Activated CD8-positive, alpha-beta memory T cell treated with anti-CD3 and anti-CD28 coated beads, Interleukin-2, amount 50 U/mL, for 48 hours (primary cell): ENCODE measurements at regions not wholly inside any gene's neighbourhood (a gene's known extent, or its start where the extent isn't known, plus 50 kb on each side); places are given as distances from the start of the nearest gene placed in this dataset.
"Not testable (repeated sequence)": the region's sequence is repeated elsewhere in the genome, so short reads cannot be mapped to it uniquely, and the experiment has no call there.

Experiments used
- DNase-seq: peaks from one replicate; pipeline ENCODE4 v3.0.0-alpha.2; 2020

DNA sequence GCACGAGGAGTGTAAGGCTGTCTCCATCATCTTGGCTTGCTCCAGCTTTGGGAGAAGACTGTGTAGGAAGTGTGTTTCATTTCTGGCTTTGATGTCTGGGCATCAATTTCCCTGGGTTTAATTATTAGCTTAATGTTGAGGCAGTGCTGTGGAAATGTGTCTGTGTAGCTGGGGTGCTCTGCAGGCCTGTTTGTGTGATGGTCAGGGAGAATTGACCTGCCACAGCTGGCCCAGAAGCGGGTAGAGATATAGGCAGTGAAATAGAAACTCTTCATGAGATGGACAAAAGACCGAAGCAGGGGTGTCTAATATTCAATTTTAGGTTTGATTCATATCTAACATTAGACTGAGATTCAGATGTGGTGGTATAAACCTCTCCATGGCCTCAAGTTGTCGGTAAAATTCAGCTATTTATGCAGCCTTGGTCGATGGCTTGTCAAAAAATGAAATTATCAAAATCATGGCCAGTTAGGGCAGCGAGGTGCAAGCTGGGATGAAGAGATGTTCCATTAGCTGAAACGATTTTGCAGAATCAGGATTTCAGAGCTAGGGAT lies 95.3 kb upstream of the SNX9 start:
- no peak for DNase-seq

DNA sequence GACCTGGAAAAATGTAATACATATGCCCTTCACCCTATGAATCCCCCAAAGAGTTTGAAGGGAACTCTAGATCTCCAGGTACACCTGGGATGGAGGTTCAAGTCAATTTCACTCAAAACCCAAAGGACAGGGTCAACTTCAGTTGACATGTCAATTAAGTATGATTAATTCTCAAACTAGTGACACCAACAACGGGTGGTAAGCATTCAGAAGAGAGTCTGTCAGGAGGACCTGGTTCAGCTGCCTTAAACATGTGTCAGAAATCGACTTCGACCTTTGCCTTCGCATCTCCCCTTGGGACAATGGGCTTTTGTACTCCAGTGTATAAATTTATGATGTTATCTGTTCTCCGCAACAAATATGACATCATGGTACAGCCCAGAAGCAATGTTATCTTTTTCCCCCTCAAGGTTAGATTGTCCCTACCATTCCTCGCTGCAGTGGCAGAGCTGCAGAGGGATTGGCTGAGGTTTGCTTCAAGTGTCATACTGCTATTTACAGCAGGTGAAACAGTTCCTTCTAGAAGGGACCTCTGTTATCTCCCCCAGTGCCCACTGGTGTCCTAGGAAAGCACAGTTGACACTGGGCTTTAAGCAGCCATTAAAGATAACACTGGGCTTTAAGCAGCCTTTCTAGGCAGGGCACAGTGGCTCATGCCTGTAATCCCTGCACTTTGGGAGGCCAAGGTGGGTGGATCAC lies 94.7 kb upstream of the SNX9 start:
- no peak for DNase-seq

DNA sequence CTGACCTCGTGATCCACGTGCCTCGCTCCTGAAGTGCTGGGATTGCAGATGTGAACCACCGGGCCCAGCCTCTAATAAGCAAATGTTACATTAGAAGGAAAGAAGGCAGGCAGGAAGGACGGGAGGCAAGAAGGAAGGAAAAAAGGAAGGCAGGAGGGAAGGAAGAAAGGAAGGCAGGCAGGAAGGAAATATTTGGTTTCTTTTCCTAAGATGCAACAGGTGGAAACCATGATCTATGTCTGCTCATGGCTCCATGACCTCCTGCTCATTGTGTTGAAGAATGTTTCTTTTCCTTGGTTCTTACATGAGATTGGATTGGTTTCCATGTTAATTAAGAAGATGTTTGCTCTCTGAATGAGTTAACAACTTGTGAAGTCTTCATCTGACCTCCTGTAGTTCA lies 91.8 kb upstream of the SNX9 start:
- no peak for DNase-seq

DNA sequence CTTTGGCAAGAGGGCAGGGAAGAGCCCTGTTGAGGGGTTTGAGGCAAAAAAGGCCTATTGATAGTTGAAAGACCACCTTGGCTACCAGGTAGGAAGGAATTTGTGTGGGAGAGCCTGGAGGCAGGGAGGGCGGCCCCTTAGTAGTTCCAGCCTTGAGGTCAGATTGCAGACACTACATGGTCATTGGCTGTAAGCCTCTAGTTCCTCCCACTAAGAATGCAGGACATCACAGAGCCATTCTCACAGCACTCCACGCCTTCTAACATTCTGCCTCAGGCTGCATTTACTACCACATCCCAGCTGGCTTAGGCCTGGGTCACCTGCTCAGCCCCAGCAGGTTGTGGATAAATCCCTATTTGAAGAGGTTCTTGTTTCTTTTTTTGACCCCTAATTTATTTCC lies 91.0 kb upstream of the SNX9 start:
- DNase-seq, result no peak

DNA sequence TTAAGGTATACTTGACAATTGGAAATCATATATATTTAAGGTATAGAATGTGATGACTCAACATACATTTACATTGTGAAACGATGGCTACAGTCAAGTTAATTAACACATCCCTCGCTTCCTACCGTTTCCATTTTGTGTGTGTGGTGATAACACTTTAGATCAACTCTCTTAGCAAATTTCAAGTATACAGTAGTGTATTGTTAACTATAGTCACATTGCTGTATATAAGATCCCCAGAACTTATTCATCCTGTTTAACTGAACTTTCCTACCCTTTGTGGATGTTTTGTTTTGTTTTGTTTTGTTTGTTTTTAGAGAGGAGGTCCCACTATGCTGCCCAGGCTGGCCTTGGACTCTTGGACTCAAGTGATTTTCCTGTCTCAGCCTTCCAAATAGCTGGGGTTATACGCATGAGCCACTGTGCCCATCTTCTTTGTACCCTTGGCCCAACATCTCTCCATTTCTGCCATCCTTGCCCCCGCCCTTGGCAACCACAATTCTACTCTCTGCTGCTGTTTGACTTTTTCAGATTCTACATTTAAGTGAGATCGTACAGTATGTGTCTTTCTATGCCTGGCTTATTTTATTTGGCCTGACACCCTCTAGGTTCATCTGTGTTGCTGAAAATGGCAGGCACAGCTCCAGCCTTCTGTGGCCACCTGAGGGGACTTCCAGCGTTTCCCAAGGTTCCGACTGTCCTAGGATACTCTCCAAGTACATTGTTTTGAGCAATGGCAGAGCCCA lies 90.5 kb upstream of the SNX9 start:
- DNase-seq, result no peak

DNA sequence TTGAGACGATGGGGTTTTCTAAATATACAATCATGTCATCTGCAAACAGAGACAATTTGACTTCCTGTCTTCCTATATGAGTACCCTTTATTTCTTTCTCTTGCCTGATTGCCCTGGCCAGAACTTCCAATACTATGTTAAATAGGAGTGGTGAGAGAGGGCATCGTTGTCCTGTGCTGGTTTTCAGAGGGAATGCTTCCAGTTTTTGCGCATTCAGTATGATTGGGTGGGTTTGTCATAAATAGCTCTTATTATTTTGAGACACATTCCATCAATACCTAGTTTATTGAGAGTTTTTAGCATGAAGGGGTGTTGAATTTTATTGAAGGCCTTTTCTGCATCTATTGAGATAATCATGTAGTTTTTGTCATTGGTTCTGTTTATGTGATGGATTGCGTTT lies 86.5 kb upstream of the SNX9 start:
- not testable (repeated sequence) for DNase-seq

DNA sequence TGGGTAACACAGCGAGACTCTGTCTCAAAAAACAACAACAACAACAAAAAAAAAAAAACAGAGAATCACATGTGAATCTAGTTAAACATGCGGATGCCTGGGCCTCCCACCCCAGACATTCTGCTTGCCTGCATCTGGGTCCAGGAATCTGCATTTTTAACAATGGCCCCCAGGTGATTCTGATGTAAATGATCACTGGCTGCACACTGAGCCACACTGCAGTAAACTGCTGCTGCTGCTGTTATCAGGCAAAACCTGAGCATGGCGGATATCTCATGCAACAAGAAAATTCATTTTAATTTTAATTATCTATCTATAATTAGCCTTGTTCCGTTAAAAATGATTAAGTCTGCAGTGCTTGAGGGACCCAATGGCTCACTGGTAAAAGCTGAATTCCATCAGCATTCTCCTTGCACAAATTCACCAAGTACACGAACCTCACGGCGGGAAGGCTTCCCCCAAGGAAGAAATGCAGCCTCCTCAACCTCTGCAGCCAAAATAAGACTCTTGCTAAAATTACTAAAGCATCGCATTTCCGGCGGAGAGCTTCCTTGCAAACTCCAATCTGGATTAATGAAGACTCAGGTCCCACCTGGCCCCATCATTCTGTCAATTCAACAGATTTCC lies 81.6 kb upstream of the SNX9 start:
- DNase-seq, result no peak

DNA sequence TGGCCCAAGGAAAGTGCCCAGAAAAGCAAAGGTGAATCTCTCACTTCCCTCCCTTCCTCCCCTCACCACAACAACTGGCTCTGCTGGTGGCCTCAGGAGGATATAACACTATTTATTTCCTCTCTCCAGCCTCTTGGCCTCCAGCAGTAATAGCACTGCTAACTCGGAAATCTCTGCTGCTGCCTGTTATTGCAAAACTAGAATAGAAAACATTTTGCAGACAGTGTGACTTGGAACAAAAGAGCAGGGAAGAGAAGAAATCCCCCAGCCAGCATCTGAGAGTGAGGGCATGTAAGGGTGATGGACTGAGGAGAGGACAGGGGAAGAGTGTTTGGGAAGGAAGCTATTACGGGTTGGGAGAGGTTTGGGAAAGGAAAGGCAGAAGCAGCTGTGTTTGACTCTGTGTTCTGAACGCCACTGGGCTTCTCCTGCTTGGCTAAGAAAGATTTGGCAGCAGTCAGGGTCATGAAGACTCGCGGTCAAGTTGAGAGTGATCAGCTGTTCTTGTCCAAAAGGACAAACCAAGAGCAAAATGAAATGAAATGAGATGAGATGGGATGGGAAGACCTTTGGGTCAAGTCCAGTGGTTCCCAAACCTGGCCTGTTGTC lies 81.0 kb upstream of the SNX9 start:
- no peak for DNase-seq

DNA sequence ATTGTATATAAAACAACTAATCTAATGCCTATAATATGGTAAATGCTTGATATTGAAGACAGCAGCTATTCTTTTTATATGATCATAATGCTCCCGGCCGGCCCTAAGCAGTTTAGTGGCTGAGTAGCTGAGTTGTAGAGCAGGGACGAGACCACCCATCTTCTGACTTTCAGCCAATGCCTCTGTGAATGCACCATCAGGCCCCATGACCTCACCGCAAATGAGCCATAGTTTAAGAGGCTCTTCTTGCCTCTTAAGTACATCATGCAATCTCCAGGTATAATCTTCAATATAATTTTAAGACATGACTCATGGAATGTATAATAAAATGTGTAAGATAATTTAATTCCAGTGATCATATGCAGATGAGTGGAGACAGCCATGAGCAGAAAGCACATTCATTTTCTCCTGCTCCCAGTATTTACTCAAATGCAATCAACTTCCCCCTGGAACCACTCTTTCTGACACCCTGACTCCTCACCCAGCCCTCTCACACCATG lies 78.9 kb upstream of the SNX9 start:
- DNase-seq, result no peak

DNA sequence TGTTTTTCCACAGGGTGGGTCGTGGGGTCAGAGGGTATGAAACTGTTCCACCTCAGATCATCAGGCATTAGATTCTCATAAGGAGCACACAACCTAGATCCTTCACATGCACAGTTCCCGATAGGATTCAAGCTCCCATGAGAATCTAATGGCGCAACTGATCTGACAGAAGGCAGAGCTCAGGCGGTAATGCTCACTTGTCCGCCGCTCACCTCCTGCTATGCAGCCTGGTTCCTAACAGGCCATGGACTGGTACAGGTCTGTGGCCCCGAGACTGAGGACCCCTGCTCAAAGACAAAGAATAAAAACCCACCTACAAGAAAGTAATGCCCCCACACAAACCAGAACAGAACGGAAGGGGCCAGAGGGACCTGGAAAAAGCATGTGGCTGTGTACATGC lies 76.1 kb upstream of the SNX9 start:
- DNase-seq, result no peak

DNA sequence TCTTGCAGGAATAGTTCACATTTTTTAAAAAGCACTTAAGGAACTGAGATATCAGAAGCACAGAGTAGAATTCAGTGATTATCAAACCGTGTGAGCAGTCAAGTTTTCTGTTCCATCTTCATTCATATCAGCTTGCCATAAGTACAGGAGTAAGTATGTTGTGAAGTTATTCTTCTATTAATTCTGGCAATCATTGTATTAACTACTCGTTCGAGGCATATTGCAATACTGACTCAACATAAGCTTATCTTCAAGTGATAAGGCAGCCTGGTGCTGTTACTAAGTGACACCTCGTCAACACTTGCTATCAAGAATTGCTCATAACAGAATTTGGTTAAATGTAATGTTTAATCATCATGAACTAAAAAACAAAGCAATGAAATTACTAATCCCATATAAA lies 75.7 kb upstream of the SNX9 start:
- DNase-seq, result no peak

DNA sequence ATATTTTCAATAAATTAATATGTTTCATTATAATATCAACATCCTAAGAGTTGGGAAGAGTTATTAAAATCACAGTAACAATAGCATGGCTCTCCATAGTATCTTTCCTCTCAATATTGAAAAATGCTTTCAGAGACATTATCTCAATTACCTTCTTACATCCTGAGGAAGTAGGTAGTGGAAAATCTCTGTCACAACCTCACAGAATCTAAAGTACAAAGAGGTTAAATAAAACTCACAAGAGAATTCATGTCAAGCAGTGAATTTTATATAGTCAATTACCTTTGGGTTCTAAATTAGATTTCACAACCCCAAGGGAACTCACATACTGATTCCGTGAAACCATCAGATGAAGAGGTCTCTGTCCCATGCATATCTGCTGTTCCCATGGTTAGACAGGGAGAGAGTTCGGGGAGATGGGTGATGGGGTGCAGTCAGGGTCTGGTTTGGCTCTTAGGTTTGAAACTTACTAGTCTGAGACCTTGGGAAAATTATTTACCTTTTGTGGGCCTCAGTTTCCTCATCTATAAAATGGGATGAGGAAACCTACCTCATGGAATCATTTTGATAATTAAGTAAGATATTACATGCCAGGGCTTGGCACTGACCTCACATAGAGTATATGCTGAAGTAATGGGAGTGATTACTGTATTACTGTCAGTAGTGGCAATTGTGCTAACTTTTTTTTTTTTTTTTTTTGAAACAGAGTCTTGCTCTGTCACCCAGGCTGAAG lies 74.0 kb upstream of the SNX9 start:
- DNase-seq, result no peak

DNA sequence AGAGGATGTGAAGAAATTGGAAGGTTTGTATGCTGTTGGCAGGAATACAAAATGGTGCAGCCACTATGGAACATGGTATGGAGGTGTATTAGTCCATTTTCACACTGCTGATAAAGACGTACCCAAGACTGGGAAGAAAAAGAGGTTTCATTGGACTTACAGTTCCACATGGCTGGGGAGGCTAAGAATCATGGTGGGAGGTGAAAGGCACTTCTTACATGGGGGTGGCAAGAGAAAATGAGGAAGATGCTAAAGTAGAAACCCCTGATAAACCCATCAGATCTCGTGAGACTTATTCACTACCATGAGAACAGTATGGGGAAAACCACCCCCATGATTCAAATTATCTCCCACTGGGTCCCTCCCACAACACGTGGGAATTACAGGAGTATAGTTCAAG lies 72.1 kb upstream of the SNX9 start:
- DNase-seq, result not testable (repeated sequence)

DNA sequence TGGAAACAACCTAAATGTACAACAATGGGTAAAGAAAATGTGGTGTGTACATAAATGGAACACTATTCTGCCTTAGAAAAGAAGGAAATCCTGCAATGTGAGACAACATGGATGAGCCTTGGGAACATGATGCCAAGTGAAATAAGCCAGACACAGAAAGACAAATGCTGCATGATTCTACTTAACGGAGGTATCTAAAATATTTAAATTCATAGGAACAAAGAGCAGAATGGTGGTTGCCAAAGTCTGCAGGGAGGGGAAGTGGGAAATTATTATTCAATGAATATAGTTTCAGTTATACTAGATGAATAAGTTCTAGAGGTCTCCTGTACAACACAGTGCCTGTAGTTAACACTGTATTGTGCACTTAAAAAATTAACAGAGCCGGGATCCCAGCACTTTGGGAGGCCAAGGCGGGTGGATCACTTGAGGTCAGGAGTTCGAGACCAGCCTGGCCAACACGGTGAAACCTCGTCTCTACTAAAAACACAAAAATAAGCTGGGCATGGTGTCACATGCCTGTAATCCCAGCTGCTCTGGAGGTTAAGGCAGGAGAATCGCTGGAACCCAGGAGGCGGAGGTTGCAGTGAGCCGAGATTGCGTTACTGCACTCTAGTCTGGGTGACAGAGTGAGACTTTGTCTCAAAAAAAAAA lies 71.4 kb upstream of the SNX9 start:
- DNase-seq, result no peak

DNA sequence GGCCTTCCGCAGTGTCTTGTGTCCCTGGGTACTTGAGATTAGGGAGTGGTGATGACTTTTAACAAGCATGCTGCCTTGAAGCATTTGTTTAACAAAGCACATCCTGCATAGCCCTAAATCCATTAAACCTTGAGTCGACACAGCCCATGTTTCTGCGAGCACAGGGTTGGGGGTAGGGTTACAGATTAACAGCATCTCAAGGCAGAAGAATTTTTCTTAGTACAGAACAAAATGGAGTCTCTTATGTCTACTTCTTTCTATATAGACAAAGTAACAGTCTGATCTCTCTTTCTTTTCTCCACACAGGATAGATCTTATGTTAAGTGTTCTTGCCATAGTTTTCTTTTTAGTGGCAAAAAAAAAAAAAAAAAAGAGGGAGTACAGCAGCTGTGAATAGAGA lies 70.2 kb upstream of the SNX9 start:
- not testable (repeated sequence) for DNase-seq

DNA sequence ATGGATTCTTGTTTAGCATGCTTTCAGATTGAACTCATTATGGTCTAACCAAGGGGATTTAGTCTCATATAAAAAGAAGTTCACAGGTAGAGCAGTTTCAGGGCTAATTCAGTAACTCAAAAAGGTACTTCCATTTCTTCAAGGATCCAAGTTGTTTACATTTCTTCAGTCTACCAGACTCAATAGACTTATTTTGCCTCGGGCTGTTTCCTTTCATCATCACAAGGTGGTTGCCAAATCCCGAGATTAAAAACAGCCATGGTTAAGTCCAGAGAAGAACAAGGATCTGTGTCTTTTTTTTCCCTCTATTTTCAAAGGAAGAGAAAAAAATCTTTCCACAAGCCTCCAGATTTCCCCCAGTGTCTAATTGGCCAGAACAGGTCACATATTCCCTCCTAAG lies 69.8 kb upstream of the SNX9 start:
- no peak for DNase-seq

DNA sequence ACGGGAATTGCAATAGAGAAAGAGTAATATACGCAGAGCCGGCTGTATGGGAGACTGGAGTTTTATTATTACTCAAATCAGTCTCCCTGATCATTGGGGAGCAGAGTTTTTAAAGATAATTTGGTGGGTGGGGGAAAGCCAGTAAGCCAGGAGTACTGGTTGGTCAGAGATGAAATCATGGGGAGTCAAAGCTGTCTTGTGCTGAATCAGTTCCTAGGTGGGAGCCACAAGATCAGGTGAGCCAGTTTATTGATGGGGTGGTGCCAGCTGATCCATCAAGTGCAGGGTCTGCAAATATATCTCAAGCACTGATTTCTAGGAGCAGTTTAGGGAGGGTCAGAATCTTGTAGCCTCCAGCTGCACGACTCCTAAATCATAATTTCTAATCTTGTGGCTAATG lies 69.2 kb upstream of the SNX9 start:
- DNase-seq, result not testable (repeated sequence)

DNA sequence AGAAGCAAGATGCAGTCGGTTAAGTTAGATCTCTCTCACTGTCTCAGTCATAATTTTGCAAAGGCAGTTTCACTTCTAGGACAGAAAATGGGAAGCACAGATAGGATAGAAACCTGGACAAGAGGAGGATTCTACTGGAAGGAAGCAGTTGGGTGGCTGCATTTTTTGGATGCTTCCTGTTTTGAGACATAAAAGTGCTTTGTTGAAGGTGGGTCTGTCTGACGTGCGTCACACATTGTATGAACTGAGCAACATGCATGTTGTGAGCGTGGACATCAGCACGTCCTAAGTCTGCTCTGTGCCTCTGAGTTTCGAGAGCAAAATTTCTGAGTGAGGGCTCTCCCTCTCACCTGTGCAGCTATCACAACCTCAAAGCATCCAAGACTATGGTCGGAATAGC lies 68.7 kb upstream of the SNX9 start:
- DNase-seq, result no peak

DNA sequence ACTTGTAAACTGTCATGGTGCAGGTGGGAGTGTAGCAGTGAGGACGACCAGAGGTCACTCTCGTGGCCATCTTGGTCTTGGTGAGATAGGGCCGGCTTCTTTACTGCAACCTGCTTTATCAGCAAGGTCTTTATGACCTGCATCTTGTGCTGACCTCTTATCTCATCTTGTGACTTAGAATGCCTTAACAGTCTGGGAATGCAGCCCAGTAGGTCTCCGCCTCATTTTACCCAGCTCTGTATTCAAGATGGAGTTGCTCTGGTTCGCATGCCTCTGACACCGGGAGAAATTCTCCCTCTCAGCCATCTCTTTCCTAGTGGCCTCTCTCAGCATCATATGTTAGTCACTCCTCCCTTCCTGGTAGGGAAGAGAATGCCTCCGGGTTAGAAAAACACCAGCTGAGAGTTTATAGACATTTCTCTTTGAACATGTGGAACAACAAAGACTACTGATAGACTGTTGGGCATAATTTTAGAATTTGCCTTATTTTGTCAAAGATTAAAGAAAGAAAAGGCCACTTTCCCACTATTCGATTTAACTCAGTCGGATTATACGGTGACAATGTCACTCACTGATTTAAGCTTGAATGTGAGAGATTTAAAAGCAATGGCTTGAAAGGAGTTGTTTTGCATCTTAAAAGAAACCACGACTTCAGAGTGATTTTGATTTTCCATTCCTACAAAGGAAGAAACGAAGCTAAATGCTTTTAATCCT lies 67.9 kb upstream of the SNX9 start:
- DNase-seq, result no peak

DNA sequence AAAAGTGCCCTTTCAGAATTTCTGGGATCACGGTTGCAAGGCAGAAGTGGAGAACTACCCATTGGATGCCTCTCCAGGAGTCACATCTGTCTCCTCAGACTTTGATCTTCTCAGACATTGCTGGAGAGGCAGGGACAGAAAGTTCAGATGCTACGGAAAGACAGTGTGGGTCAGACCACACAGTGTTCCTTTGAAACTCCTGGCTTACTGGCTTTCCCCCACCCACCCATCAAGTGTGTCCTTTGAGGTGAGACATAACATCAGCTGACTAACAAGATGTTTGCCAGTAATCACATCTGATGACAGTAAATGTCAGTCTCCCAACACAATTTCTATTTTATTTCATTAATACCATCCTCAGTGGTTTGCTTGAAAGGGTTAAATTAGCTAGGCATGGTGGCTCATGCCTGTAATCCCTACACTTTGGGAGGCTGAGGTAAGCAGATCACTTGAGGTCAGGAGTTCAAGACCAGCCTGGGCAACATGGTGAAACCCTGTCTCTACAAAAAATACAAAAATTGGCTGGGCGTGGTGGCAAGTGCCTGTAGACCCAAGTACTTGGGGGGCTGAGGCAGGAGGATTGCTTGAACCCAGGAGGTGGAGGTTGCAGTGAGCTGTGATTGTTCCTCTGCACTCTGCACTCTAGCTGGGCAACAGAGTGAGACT lies 67.2 kb upstream of the SNX9 start:
- no peak for DNase-seq
